AG10803 (cell line): ENCODE measurements at regions not wholly inside any gene's neighbourhood (a gene's known extent, or its start where the extent isn't known, plus 50 kb on each side); places are given as distances from the start of the nearest gene placed in this dataset.

ENCODE experiments used
- DNase-seq: peaks from one replicate; pipeline ENCODE4 v3.0.0; 2010; ENCODE audit warnings: low read depth
- H3K4me3 ChIP-seq: 2 replicates; pipeline ENCODE4 v1.5.1; 2011; ENCODE audit warnings: mild to moderate bottlenecking, low read length, control low read depth
- TF ChIP-seq, protein P1 (sequence below): conservative IDR thresholded peaks from 2 replicates; pipeline ENCODE4 v1.5.1; 2011; ENCODE audit warnings: mild to moderate bottlenecking, low read length, control low read depth, inconsistent platforms

GRCh38 chr13:86409466-86410241, 610.4 kb upstream of the SLITRK6 start:
- TF ChIP-seq, protein P1, sequence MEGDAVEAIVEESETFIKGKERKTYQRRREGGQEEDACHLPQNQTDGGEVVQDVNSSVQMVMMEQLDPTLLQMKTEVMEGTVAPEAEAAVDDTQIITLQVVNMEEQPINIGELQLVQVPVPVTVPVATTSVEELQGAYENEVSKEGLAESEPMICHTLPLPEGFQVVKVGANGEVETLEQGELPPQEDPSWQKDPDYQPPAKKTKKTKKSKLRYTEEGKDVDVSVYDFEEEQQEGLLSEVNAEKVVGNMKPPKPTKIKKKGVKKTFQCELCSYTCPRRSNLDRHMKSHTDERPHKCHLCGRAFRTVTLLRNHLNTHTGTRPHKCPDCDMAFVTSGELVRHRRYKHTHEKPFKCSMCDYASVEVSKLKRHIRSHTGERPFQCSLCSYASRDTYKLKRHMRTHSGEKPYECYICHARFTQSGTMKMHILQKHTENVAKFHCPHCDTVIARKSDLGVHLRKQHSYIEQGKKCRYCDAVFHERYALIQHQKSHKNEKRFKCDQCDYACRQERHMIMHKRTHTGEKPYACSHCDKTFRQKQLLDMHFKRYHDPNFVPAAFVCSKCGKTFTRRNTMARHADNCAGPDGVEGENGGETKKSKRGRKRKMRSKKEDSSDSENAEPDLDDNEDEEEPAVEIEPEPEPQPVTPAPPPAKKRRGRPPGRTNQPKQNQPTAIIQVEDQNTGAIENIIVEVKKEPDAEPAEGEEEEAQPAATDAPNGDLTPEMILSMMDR, result no peak
- H3K4me3 ChIP-seq, result no peak overlapping the region
- no peak for DNase-seq

GRCh38 chr13:86425170-86425815, 626.1 kb upstream of the SLITRK6 start:
- DNase-seq, result no peak

GRCh38 chr13:86426437-86426836, 627.2 kb upstream of the SLITRK6 start:
- TF ChIP-seq, protein P1, result no peak
- no peak for DNase-seq
- no peak overlapping the region for H3K4me3 ChIP-seq

More at GRCh38 chr13:86425170-86425815, 626.1 kb upstream of the SLITRK6 start:
- TF ChIP-seq, protein P1, result no peak
- no peak overlapping the region for H3K4me3 ChIP-seq

- no peak for DNase-seq
- TF ChIP-seq, protein P1, result no peak
These were observed 630.5 kb upstream of the SLITRK6 start for GRCh38 chr13:86429756-86430155.

GRCh38 chr13:86438034-86438433, 638.8 kb upstream of the SLITRK6 start:
- no peak overlapping the region for H3K4me3 ChIP-seq
- no peak for DNase-seq
- TF ChIP-seq, protein P1, result no peak

More at GRCh38 chr13:86429756-86430155, 630.5 kb upstream of the SLITRK6 start:
- H3K4me3 ChIP-seq, result no peak overlapping the region

DNA sequence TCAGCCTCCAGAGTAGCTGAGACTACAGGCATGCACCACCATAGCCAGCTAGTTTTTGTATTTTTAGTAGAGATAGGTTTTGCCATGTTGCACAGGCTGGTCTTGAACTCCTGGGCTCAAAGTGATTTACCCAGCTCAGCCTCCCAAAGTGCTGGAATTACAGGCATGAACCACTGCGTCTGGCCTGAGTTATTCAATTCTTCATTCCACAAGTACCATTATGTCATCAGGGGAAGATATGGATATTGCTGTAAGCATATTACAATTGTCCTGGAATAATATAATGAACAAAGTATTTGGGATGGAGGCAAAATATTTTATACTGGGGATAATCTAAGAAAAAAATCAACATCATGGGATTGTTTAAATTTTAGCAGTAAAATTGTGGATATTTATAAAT, 646.0 kb upstream of the SLITRK6 start:
- TF ChIP-seq, protein P1, result no peak

GRCh38 chr13:86445672-86446071, 646.5 kb upstream of the SLITRK6 start:
- TF ChIP-seq, protein P1, result no peak
- DNase-seq, result no peak
- no peak overlapping the region for H3K4me3 ChIP-seq

More for the DNA sequence above, 646.0 kb upstream of the SLITRK6 start:
- DNase-seq, result no peak
- H3K4me3 ChIP-seq, result no peak overlapping the region
